HG03025 (cell line): ENCODE measurements at regions not wholly inside any gene's neighbourhood (a gene's known extent, or its start where the extent isn't known, plus 50 kb on each side); places are given as distances from the start of the nearest gene placed in this dataset.
"Not testable (repeated sequence)": the region's sequence is repeated elsewhere in the genome, so short reads cannot be mapped to it uniquely, and the experiment has no call there.

Source experiments
- ATAC-seq: cut with Tn5 transposase; IDR thresholded peaks from one replicate; pipeline ENCODE4 v1.9.1; 2021; ENCODE audit warnings: mild to moderate bottlenecking, moderate library complexity; ENCODE audit not compliant: unreplicated experiment, low FRiP score

DNA sequence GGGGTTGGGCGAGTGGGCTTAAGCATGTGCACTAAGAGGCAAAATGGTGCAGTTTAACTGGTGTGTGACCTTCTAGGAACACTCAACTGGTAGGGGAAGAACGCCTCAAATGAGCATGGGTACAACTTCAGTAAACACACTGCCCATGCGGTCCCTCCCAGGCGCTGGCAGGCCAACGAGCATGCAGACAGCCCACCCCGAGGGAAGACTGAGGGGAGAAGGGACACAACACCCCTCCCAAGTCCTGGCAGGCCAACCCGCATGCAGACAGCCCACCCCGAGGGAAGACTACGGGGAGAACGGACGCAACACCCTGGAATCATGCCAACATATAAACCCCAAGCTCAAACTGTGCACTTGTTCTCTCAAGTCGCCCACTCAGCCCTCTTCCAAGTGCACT, 456.0 kb downstream of the FBXO15 start:
- ATAC-seq = no peak

DNA sequence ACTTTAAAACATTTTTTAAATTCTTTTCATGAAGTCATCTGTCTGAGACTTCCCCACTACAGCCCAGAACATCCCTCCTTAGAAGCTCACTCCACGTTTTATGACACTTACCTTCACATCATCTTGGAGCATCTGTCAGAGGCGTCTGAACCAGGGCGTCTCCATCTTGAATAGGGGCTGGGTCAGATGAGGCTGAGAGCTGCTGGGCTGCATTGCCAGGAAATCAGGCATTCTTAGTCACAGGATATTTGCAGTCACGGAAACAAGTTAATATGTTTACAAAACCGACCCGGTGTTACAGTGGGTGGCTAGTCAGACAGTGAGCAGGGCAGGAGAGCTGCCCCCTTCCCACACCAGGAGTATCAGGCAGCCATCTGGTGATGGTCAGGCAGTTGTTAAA, 456.5 kb downstream of the FBXO15 start:
- no peak for ATAC-seq

DNA sequence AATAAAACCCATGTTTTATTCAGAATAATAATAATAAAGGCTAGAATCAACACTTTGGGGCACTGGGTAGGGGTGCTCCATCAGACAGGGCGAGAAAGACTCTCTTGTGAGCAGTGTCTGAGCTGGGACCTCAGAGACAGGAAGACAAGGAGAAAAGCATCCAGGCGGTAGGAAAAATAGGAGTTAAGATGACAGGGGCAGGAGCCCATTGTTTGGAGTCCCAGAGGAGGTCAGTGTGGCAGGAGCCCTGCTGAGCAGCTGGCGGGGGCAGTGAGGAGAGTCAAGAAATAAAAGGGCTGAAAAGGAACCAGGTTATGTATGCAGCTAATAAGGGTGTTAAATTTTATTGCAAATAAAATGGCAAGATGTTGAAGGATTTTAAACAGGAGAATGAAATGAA, 457.4 kb downstream of the FBXO15 start:
- no peak for ATAC-seq

DNA sequence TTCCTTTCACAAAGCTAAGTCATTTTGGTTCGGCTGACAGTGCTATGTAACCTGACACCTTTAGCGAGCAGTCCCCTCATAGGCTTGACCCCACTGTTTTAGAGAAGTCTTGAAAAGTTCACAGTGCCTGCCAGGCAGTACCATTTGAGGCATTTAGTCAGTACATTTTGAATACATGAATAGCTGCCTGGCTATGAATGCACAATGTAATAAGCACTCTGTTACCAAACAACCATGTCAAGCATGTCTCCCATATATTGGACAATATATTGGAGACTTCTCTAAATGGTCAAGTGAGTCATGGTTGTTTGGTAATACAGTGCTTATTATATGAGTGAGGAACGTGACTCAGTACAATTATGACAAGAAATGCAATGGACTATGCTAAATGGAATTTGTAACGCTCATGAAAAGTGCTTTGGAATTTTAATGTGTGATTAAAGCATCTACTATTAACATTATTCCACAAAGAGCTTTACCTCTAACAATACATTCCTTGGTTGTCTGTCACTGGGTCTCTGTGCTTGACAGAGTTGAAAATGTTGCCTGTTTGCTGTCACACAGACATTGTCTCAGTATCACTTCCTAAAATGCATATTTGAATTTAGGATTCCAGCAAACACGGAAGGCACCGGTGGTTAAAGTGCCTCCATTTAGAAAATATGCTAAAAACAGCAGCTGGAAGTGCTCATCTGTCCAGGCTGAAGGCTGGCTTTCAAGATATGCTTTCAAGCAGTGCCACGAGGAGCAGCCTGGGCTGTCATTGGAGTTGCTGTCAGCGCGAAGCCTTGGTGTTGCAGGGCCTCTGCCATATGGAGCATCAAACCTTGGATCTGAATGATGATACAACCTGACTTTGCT, 458.6 kb downstream of the FBXO15 start:
- peak; percentile 71 for ATAC-seq

DNA sequence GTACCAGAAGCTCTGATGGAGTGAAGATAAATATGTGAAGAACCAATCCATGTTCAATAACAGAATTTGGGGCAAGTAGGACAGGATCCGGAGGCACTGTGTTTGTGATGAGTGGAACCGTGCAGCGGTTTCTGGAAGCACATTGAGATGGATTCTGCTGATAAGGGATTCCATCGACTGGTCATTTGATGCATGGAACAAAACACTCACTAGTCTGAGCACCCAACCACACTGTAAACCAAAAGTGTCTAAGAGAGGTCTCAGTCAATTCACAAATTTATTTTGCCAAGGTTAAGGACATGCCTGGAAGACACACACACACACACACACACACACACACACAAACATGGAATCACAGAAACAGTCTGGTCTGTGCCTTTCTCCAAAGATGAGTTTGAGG, 459.5 kb downstream of the FBXO15 start:
- ATAC-seq = no peak

DNA sequence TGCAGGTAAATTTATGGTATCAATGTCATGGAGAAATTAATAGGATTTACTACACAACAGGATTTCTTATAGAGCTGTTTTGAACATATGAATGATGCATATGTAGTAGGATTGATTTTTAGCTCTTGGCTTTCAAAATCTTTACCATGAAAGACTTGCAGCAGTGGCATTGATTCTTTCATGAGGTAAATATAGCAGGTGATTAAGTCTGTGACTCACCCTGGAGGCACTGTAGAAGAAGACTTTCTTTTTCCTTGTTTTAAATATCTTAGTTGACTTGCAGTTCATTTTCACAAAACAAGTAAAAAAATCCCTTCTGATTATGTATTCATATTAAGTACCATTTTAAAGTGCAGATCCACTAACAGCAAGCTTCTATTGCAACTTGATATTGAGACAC, 463.0 kb downstream of the FBXO15 start:
- ATAC-seq = no peak

DNA sequence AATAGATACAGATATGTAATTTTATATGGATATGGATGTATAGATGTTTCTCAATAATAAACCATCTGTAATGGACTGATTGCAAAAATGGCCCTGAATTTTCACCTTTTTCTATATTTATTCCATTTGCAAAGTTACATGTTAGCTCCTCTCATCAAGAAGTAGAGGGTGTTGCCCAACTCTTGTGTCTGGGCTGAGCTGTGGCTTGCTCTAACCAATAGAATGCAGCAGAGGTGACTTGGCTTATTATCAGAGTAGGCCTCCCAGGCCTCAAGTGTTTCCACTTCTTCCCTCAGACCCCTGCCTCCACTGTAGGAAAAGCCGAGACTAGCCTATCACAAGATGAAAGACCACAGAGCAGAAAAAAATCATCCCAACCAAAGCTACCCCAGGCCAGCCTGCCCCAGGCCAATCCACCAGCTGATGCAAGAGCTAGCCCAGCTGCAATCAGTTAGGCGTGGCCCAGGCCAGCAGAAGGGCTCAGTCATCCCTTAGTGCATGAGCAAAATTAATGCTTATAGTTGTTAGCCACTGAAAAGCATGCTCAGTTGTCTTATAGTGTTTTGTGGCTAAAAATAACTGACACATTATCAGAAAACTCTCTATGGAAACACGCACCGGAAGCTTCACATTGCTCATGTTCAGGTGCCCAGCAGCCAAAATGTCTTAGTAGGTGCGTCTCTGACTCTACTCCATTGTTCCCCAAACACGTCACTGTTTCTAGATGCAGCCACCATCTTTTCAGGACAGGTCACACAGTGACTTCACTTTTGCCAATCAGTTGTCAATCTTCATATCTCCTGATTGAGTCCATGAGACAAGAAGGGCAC, 464.0 kb downstream of the FBXO15 start:
- ATAC-seq = no peak

DNA sequence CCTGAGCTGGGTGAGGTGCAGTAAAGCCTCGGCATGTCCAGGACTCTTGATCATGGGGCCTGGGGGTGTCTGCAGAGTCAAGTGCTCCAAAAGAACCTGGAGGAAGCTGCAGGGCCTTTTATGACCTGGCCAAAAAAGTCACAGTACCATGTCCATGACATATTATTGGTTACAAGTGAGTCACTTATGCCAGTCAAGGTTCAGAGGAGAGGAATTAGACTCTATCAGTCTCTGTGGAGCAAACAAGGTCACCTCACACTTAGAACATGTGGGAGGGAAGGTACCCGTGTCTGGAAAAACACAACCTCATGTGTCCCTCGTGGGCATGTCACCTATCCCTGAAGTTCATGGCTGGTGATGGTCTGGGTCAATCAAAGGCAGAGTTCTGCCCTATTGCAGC, 465.7 kb downstream of the FBXO15 start:
- ATAC-seq = no peak

DNA sequence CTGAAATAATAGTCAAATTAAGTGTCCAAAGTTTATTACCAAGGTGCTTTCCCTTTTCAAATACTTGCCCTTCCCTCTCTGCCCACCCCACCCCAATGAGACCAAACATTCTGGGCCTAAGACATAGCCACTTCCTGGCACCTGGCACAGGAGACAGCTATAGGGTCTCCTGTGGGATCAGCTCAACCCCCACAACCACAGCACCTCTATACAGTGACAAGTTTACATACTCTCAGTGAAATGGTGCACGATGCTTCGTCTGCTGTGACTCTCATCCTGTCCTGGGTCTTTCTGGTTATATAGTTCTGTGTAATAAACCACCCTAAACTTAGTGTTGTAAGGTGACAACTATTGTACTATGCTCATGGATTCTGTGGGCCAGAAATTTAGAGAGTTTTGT, 466.2 kb downstream of the FBXO15 start:
- no peak for ATAC-seq

DNA sequence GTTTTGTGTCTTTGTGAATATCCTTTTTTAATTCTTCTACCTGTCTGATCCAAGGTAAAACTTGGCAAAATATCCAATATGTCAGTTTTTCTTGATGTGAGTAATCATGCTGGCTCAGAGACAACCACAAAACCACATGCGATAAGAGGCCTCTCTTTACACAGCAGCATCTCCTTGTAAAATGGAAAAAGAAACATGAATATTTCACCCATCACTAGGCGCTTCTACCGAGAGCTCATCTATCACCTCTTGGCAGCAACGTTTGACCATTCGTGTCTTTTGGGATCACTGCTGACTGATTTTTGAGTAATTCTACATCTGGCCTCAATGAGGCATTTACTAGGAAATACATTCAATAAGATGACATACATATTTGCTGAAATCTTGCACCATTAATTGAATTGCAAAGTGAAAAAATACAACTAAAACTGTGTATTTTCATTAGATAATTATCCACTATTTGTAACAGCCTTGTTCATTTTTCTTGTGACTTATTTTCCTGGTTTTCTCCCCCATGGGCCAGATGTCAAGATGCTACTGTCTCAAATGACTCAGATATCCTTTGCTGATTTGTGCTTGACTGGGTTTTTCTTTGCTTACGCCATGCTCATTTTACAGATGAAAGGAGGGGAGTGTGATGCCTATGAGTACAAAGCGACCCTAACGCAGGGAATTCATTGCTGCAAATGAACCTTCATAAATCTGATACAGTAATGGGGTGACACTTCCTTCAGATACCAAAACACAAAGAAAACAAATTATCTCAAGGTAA, 467.5 kb downstream of the FBXO15 start:
- no peak for ATAC-seq

DNA sequence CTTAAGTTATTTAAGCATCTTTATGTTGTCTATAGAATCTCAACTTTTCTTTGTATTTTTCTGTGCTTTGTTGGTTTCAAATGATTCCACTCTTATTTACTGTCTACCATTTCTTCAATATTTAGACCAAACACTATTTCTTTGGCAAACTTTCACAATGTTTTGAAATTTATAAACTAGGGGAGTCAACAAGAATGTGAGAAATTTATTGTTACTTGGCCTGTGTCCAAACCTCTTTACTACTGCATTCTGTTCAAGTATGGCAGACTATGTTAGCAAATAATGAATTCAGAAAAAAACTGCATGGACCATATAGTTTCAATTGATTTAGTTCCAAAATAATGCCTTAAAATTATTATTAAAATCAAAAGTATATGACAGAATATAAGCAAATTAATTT, 470.2 kb downstream of the FBXO15 start:
- no peak for ATAC-seq

DNA sequence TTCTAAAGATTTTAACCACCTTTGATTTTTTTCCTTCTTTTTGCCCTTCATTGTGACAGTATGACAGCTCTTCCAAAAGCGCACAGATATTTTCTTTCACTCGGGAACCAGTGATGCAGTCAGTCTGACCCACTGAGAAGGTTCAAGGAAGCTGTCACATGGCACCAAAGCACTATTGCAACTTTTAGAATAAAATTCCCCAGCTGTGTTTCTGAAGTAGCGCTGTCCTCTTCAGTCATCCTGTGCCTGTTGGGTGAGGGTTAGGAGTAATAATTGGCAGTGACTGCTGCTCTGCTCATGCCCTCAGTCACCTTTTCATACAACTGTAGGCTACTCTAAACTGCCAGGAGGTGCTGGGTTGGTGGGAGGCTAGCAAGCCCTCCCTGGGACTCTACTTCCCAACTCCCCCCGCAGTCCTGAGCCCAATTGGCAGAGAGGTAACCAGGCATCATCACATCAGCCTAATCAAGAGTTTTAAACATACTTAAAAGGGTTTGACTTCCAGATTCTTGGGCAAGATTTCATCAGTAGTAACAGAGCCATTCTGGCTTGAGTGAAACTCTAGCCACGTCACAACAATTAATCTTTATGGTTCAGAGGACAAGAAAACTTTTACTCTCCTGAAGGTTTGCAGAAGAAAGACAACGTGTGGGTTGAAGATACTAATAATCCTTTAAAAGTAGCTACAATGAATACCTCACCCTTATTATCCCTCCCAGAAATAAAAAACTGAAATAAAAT, 473.3 kb downstream of the FBXO15 start:
- ATAC-seq = no peak

DNA sequence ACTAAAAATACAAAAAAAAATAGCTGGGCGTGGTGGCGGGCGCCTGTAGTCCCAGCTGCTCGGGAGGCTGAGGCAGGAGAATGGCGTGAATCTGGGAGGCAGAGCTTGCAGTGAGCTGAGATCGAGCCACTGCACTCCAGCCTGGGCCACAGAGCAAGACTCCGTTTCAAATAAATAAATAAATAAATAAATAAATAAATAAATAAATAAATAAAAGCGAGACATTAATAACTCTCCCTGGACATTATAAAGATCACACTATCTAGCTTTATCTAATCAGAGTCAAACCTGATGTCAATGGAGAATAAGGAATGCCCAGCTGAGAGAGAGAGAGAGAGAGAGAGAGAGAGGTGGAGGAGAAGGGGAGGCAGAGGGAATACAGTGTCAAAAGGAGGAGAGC, 476.2 kb downstream of the FBXO15 start:
- not testable (repeated sequence) for ATAC-seq

DNA sequence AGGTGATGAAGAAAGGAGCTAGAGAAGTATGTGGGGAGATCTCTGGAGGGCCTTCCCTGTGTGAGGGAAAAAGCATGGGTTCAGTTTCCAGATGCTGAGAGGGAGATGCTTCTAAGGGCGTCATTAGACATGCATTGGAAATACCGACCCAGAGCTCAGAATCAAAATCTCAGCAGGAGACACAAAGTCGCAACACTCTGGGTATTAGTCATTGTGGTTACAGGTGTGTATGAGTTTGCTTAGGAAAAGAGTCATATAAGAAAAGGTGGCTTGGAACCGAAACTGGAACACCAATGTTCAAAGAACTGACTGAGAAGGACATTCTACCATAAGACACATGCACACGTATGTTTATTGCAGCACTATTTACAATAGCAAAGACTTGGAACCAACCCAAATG, 477.1 kb downstream of the FBXO15 start:
- peak; percentile 82 for ATAC-seq

DNA sequence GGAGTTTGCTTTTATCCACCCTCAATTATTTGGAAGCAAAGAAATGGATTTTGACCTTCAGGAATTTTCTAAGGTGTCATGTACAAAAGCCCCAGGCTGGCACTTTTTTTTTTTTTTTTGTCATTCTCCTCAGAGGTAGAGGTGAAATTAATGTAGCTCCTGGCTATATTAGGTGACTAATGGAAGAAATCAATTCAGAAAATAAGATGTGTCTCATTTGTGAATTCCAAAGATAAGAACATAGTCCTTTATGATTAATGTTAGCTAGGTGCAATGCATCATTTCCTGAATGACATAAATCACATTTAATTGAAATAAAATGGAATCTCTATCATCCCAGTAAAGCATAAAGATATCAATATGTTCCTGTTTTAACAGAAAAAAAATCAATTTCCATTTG, 477.6 kb downstream of the FBXO15 start:
- ATAC-seq = no peak

DNA sequence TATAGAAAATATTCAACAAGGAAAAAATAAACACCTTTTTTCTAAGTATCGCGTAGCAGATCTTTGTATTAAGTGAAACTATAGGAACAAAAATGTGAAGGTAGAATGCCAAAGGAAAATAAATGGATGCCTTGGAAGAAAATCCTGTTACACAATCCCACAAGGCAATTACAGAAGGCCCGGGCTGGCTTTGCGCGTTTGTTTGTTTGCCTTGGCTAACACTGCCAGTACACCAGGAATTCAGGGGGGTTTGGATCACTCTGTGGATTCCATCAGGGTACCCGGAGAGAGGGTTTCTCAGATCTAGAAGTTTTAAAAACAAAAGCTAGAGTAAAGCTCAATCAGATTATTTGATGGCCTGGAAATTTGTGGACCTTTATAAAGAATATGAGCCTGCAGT, 478.3 kb downstream of the FBXO15 start:
- ATAC-seq = no peak

DNA sequence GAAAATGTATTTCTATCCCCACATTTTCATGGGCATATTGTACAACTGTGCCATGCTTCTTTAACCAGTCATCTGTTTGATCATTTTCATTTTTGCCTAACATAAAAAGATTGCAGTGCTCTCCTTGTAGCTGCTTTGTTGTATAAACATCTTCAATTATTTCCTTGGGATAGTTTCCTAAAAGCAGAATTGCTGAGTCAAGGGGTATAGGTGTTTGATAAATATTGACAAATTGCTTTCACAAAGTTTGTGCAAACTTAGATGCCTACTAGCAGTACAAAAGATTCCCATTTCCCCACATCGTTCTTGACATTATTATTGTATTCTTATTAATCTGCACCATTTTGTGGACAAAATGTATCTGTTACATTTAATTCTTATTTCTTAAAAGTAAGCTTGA, 479.6 kb downstream of the FBXO15 start:
- no peak for ATAC-seq

DNA sequence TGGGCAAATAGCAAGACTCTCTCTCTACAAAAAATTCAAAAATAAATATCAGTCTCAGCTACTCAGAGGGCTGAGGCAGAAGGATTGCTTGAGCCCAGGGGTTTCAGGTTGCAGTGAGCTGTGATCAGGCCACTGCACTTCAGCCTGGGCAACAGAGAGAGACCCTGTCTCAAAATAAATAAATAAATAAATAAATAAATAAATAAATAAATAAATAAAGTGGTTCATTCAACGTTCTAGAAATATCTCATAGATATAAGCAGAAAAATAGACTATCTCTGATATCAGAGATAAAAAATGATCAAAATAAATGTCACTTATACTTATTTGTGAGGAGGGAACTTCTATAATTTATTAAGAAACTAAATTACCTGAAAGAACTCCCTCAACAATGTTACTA, 480.9 kb downstream of the FBXO15 start:
- ATAC-seq = no peak

DNA sequence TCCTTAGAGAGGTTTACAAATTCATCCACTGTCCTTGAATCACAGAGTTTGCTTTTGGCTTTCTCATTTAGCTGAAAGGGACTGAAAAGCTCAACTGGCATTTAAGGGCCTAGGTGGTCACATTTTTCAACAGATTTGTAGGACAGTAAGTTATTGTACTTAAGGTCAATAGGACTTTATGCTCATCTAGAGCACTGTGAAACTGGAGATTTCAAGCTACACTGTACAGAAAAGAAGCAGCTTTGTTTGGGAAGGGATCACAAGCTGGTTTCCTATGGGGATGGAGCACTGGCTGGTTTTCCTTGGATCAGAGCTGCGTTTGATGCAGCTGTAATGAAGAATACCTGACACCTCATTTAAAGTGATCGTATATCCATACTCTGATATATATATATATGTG, 482.7 kb downstream of the FBXO15 start:
- ATAC-seq = no peak

DNA sequence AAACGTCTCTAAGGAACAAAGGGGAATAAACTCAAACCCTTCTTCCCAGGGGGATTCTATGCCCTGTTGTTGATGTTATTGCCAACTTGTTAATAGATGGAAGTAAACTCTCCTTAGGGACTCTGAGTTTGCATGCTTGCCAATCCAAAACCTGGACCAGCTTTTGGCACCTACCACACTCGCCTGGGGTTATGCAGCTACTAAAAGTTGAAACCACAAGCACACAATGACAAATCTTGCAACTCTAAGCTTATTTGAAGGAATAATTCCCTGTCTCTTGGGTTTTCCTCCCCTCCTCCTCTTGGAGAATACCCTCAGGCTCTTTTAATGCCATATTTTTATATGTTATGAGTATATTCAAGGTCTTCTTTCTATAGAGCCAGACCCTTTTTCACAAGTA, 484.1 kb downstream of the FBXO15 start:
- no peak for ATAC-seq
